ENCODE measurements at regions not wholly inside any gene's neighbourhood (a gene's known extent, or its start where the extent isn't known, plus 50 kb on each side); places are given as distances from the start of the nearest gene placed in this dataset.

DNA sequence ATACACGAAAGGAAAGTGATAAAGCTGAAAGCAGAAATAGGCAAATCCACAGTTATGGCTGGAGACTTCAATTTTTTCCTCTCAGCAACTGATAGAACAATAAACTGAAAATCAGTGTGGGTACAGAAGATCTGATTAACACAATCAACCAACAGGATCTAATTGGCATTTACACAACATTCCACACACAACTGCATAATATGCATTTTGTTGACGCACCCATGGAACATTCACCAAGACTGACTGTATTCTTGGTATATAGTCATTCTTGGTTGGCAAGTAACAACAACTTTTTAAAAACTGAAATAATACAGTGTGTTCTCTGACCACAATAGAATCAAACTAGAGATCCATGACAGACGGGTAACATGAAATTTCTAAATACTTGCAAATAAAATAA lies 218.7 kb upstream of the S1PR3 start:
- TF ChIP-seq, protein P1, sequence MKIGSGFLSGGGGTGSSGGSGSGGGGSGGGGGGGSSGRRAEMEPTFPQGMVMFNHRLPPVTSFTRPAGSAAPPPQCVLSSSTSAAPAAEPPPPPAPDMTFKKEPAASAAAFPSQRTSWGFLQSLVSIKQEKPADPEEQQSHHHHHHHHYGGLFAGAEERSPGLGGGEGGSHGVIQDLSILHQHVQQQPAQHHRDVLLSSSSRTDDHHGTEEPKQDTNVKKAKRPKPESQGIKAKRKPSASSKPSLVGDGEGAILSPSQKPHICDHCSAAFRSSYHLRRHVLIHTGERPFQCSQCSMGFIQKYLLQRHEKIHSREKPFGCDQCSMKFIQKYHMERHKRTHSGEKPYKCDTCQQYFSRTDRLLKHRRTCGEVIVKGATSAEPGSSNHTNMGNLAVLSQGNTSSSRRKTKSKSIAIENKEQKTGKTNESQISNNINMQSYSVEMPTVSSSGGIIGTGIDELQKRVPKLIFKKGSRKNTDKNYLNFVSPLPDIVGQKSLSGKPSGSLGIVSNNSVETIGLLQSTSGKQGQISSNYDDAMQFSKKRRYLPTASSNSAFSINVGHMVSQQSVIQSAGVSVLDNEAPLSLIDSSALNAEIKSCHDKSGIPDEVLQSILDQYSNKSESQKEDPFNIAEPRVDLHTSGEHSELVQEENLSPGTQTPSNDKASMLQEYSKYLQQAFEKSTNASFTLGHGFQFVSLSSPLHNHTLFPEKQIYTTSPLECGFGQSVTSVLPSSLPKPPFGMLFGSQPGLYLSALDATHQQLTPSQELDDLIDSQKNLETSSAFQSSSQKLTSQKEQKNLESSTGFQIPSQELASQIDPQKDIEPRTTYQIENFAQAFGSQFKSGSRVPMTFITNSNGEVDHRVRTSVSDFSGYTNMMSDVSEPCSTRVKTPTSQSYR (CRISPR knock-in tag; IDR thresholded peaks at IDR 0.05), result no peak
- TF ChIP-seq GABPB1 (CRISPR knock-in tag; IDR thresholded peaks at IDR 0.05) (no peak), NR2C2 (CRISPR knock-in tag; IDR thresholded peaks at IDR 0.05) (no peak), FOXK1 (CRISPR knock-in tag; IDR thresholded peaks at IDR 0.05) (no peak), GTF2I (CRISPR knock-in tag; conservative IDR thresholded peaks at IDR 0.05) (no peak), ZNF512 (CRISPR knock-in tag; IDR thresholded peaks at IDR 0.05; ENCODE audit: borderline replicate concordance) (no peak), NR3C1 (CRISPR knock-in tag; conservative IDR thresholded peaks at IDR 0.05; ENCODE audit: low read depth) (no peak), ESRRA (CRISPR knock-in tag; IDR thresholded peaks at IDR 0.05; ENCODE audit: borderline replicate concordance) (no peak), ELF4 (CRISPR knock-in tag; IDR thresholded peaks at IDR 0.05; ENCODE audit: low read depth) (no peak)
- TF ChIP-seq, protein P2, sequence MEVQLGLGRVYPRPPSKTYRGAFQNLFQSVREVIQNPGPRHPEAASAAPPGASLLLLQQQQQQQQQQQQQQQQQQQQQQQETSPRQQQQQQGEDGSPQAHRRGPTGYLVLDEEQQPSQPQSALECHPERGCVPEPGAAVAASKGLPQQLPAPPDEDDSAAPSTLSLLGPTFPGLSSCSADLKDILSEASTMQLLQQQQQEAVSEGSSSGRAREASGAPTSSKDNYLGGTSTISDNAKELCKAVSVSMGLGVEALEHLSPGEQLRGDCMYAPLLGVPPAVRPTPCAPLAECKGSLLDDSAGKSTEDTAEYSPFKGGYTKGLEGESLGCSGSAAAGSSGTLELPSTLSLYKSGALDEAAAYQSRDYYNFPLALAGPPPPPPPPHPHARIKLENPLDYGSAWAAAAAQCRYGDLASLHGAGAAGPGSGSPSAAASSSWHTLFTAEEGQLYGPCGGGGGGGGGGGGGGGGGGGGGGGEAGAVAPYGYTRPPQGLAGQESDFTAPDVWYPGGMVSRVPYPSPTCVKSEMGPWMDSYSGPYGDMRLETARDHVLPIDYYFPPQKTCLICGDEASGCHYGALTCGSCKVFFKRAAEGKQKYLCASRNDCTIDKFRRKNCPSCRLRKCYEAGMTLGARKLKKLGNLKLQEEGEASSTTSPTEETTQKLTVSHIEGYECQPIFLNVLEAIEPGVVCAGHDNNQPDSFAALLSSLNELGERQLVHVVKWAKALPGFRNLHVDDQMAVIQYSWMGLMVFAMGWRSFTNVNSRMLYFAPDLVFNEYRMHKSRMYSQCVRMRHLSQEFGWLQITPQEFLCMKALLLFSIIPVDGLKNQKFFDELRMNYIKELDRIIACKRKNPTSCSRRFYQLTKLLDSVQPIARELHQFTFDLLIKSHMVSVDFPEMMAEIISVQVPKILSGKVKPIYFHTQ (CRISPR knock-in tag; IDR thresholded peaks at IDR 0.05), result no peak
- TF ChIP-seq, protein P3, sequence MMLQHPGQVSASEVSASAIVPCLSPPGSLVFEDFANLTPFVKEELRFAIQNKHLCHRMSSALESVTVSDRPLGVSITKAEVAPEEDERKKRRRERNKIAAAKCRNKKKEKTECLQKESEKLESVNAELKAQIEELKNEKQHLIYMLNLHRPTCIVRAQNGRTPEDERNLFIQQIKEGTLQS (CRISPR knock-in tag; conservative IDR thresholded peaks at IDR 0.05), result no peak
- ATAC-seq, result no peak
- Mint-ChIP-seq H3K36me3 (no peaks in the 10 kb centered on the region), H3K4me1 (peaks cover 5% of the 10 kb centered on the region), H3K27ac (no peak overlapping the region), H3K9me3 (no peaks in the 10 kb centered on the region), H3K4me3 (no peak overlapping the region), H3K27me3 (ENCODE audit: low read depth) (no peaks in the 10 kb centered on the region)
- POLR2A ChIA-PET, result no interaction called here
- CTCF ChIA-PET, result no interaction called here
- no peak for DNase-seq (ENCODE audit: low spot score)

DNA sequence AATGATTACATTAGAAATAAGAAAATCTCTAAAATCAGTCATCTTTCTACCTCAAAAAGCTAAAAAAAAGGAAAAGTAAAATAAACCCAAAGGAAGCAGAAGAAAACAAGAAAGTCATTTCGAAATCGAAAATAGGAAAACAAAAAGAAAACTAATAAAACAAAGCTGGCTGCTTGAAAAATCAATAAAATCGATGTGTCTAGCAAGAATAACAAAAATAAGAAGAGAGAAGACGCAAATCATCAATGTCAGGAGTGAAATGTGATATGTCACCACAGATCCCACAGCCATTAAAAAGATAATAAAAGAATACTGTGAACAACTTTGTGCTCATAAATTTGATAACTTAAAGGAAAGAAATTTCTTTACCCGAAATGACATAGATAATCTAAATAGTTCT lies 218.1 kb upstream of the S1PR3 start:
- no peak overlapping the region for H3K4me3 Mint-ChIP-seq
- H3K4me1 Mint-ChIP-seq, result peaks cover 8% of the 10 kb centered on the region
- no peaks in the 10 kb centered on the region for H3K27me3 Mint-ChIP-seq (ENCODE audit: low read depth)
- ChIA-PET CTCF (no interaction called here), POLR2A (no interaction called here)
- ATAC-seq, result no peak
- no peak overlapping the region for H3K27ac Mint-ChIP-seq
- H3K36me3 Mint-ChIP-seq, result no peaks in the 10 kb centered on the region
- no peak for DNase-seq (ENCODE audit: low spot score)
- TF ChIP-seq NR1H2 (CRISPR knock-in tag; IDR thresholded peaks at IDR 0.05), result no peak
- no peak for TF ChIP-seq GTF2I (CRISPR knock-in tag; conservative IDR thresholded peaks at IDR 0.05)
- TF ChIP-seq ZNF416 (CRISPR knock-in tag; IDR thresholded peaks at IDR 0.05), result no peak
- H3K9me3 Mint-ChIP-seq, result no peaks in the 10 kb centered on the region

GRCh38 chr9:88773627-88774244 lies 217.5 kb upstream of the S1PR3 start:
- ChIA-PET POLR2A (no interaction called here), CTCF (no interaction called here)
- Mint-ChIP-seq H3K36me3 (no peaks in the 10 kb centered on the region), H3K9me3 (no peaks in the 10 kb centered on the region), H3K4me1 (peaks cover 8% of the 10 kb centered on the region), H3K4me3 (no peak overlapping the region), H3K27ac (no peak overlapping the region), H3K27me3 (ENCODE audit: low read depth) (no peaks in the 10 kb centered on the region)
- no peak for ATAC-seq
- DNase-seq (ENCODE audit: low spot score), result no peak
- no peak for TF ChIP-seq AFF4 (CRISPR knock-in tag; IDR thresholded peaks at IDR 0.05; ENCODE audit: borderline replicate concordance)
- TF ChIP-seq, protein P4, sequence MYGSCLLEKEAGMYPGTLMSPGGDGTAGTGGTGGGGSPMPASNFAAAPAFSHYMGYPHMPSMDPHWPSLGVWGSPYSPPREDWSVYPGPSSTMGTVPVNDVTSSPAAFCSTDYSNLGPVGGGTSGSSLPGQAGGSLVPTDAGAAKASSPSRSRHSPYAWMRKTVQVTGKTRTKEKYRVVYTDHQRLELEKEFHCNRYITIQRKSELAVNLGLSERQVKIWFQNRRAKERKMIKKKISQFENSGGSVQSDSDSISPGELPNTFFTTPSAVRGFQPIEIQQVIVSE (CRISPR knock-in tag; IDR thresholded peaks at IDR 0.05; ENCODE audit: borderline replicate concordance), result no peak
- TF ChIP-seq NFE2L1 (CRISPR knock-in tag; IDR thresholded peaks at IDR 0.05), result no peak
- TF ChIP-seq ZNF416 (CRISPR knock-in tag; IDR thresholded peaks at IDR 0.05), result no peak
- TF ChIP-seq HMGA2 (CRISPR knock-in tag; IDR thresholded peaks at IDR 0.05), result no peak

Measured in WTC11 (cell line).